CD4-positive, alpha-beta T cell (primary cell): ENCODE measurements at regions not wholly inside any gene's neighbourhood (a gene's known extent, or its start where the extent isn't known, plus 50 kb on each side); places are given as distances from the start of the nearest gene placed in this dataset.

Experiments used
- ATAC-seq: fragments of 200-7000 bp; cut with Tn5 transposase; one replicate; pipeline ENCODE4 v1.10.0; 2022; ENCODE audit warnings: mild to moderate bottlenecking; ENCODE audit not compliant: poor library complexity
- CTCF ChIA-PET: fragments of 350-600 bp; sonication (Branson Sonifier 250); formaldehyde crosslinking; loops from one replicate; lab custom pipeline; 2021; ENCODE audit warnings: antibody characterized with exemption, inconsistent platforms; lab: Charles Lee
- POLR2A ChIA-PET: fragments of 350-600 bp; sonication (Branson Sonifier 250); formaldehyde crosslinking; loops from one replicate; lab custom pipeline; 2021; ENCODE audit warnings: antibody characterized with exemption, inconsistent platforms; lab: Charles Lee
- DNase-seq, 14 experiments: peaks; one replicate each; pipeline ENCODE4 v3.0.0-alpha.2; 2013 to 2020; ENCODE audit warnings: mixed read lengths in 2 of 14
- H3K27ac ChIP-seq, 2 donors: one replicate each; pipeline versions ENCODE4 v1.5.1 to v1.7.0; 2013; ENCODE audit warnings: low read length in 2 of 2, low read depth in 1 of 2, mild to moderate bottlenecking in 1 of 2
- H3K27me3 ChIP-seq, 2 experiments: 1 replicate in 1 of 2; 2 replicates in 1 of 2; pipeline versions ENCODE4 v1.6.1 to v1.7.0; 2013; ENCODE audit warnings: low read length in 2 of 2, control low read depth in 1 of 2, mild to moderate bottlenecking in 1 of 2, moderate library complexity in 1 of 2; ENCODE audit not compliant: insufficient read depth in 2 of 2, control insufficient read depth in 1 of 2
- H3K36me3 ChIP-seq: one replicate; pipeline ENCODE4 v1.6.1; 2013; ENCODE audit warnings: low read length, control low read depth; ENCODE audit not compliant: insufficient read depth
- H3K4me1 ChIP-seq: one replicate; pipeline ENCODE4 v1.6.1; 2013; ENCODE audit warnings: low read length, control low read depth; ENCODE audit not compliant: insufficient read depth
- H3K4me3 ChIP-seq: one replicate; pipeline ENCODE4 v1.5.1; 2013; ENCODE audit warnings: mild to moderate bottlenecking, low read length, moderate library complexity
- H3K9me3 ChIP-seq, 2 experiments: 1 replicate in 1 of 2; 2 replicates in 1 of 2; pipeline versions ENCODE4 v1.6.1 to v1.7.0; 2013; ENCODE audit warnings: low read length in 2 of 2, mild to moderate bottlenecking in 2 of 2, control low read depth in 1 of 2, moderate library complexity in 1 of 2; ENCODE audit not compliant: control insufficient read depth in 1 of 2, insufficient read depth in 1 of 2
- H3K27ac Mint-ChIP-seq: one replicate; pipeline ENCODE4 v1.8.0; 2020; ENCODE audit warnings: mixed read lengths
- H3K27me3 Mint-ChIP-seq: one replicate; pipeline ENCODE4 v1.8.0; 2021; ENCODE audit warnings: mixed read lengths
- H3K36me3 Mint-ChIP-seq: one replicate; pipeline ENCODE4 v1.8.0; 2021; ENCODE audit warnings: low read depth, mixed read lengths
- H3K4me1 Mint-ChIP-seq: one replicate; pipeline ENCODE4 v1.8.0; 2021; ENCODE audit warnings: low read depth, mixed read lengths
- H3K4me3 Mint-ChIP-seq: one replicate; pipeline ENCODE4 v1.8.0; 2020; ENCODE audit warnings: mild to moderate bottlenecking, mixed read lengths
- H3K9me3 Mint-ChIP-seq: one replicate; pipeline ENCODE4 v1.8.0; 2020; ENCODE audit warnings: mixed read lengths
- intact Hi-C, 2 experiments: fragments of 100-400 bp; cut with DNase I in 1 of 2; cut with micrococcal nuclease in 1 of 2; formaldehyde crosslinking; loops; one replicate each; pipeline versions ENCODE4 v1.15.1 to v1.9.0; 2023 to 2025; cut with DNase I, micrococcal nuclease
- TF ChIP-seq, protein P1 (sequence below): fragments of 200-600 bp; IDR thresholded peaks from one replicate; pipeline ENCODE4 v1.8.0; 2022; ENCODE audit warnings: antibody characterized with exemption, mild to moderate bottlenecking

- ATAC-seq, result no peak
- ChIA-PET POLR2A (no interaction called here), CTCF (no interaction called here)
Observed at GRCh38 chr4:53764761-53765490, 173.6 kb upstream of the LNX1 start.

DNA sequence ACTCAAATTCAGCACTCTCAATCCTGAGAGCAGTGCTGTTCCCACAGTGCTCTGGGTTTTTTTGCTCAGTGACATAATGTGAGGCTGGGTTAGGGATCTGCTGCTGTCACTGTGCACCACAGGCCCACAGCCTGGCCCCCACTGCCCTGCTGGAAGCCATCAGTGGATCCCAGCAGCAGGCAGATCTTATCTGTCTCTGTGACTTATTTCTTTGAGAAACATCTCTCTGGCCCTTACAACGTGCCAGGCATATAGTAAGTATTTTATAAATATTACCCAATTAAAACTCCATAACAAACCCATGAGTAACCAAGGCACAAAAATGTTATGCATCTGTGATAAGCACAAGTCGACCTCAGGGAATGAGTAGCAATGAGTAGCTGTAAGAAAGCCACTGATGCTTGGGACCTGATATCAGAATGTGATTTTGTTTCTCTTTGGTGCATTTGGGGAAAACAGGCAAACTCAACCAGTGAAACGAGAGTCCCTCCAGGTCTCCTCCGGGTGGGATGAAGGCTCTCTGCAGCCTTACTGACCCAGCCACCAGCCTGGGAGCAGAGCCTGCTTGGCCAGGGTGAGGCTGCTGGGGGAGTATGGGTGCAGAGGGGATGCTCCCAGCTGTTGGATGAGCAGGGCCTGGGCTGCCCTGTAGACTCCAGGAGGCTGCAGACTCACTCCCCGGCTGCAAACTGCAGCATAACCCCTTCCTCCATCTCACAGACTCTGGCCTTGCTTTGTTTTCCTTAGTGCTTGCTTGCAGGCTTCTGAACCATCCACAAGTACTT is 172.7 kb upstream of the LNX1 start:
- POLR2A ChIA-PET, result no interaction called here
- Histone ChIP-seq H3K9me3 (no peaks in the 10 kb centered on the region), H3K4me1 (no peaks in the 10 kb centered on the region), H3K36me3 (no peaks in the 10 kb centered on the region), H3K27me3 (no peaks in the 10 kb centered on the region), H3K27ac (no peak overlapping the region), H3K4me3 (no peak overlapping the region)
- Mint-ChIP-seq H3K36me3 (no peaks in the 10 kb centered on the region), H3K27me3 (no peaks in the 10 kb centered on the region), H3K4me1 (no peaks in the 10 kb centered on the region), H3K9me3 (peaks cover 3% of the 10 kb centered on the region), H3K4me3 (no peak overlapping the region), H3K27ac (no peak overlapping the region)
- no peak for ATAC-seq
- CTCF ChIA-PET, result no interaction called here
- TF ChIP-seq, protein P1, sequence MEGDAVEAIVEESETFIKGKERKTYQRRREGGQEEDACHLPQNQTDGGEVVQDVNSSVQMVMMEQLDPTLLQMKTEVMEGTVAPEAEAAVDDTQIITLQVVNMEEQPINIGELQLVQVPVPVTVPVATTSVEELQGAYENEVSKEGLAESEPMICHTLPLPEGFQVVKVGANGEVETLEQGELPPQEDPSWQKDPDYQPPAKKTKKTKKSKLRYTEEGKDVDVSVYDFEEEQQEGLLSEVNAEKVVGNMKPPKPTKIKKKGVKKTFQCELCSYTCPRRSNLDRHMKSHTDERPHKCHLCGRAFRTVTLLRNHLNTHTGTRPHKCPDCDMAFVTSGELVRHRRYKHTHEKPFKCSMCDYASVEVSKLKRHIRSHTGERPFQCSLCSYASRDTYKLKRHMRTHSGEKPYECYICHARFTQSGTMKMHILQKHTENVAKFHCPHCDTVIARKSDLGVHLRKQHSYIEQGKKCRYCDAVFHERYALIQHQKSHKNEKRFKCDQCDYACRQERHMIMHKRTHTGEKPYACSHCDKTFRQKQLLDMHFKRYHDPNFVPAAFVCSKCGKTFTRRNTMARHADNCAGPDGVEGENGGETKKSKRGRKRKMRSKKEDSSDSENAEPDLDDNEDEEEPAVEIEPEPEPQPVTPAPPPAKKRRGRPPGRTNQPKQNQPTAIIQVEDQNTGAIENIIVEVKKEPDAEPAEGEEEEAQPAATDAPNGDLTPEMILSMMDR, result no peak
- intact Hi-C loops, result no loop called here
- no peak for DNase-seq

More at GRCh38 chr4:53764761-53765490, 173.6 kb upstream of the LNX1 start:
- Mint-ChIP-seq H3K36me3 (no peaks in the 10 kb centered on the region), H3K4me3 (no peak overlapping the region), H3K9me3 (peaks cover 3% of the 10 kb centered on the region), H3K27me3 (no peaks in the 10 kb centered on the region), H3K27ac (no peak overlapping the region), H3K4me1 (no peaks in the 10 kb centered on the region)
- TF ChIP-seq, protein P1, result no peak
- no peak overlapping the region for H3K4me3 ChIP-seq
- no peaks in the 10 kb centered on the region for H3K36me3 ChIP-seq
- no peak overlapping the region for H3K27ac ChIP-seq
- DNase-seq, result no peak
- H3K9me3 ChIP-seq, result no peaks in the 10 kb centered on the region
- intact Hi-C loops, result loop anchor here in 1 of 2 experiments (5.0 kb wide), 1 partner anchor 1333 kb away; no protein-coding TSS in a partner anchor
- no peaks in the 10 kb centered on the region for H3K4me1 ChIP-seq
- no peaks in the 10 kb centered on the region for H3K27me3 ChIP-seq

- ChIA-PET POLR2A (no interaction called here), CTCF (no interaction called here)
- H3K27me3 Mint-ChIP-seq, result peaks cover 5% of the 10 kb centered on the region
- Histone ChIP-seq H3K4me1 (no peaks in the 10 kb centered on the region), H3K27me3 (no peaks in the 10 kb centered on the region), H3K36me3 (no peaks in the 10 kb centered on the region), H3K9me3 (peaks cover 5 to 6% of the 10 kb centered on the region in 2 experiments), H3K27ac (no peak overlapping the region), H3K4me3 (no peak overlapping the region)
- no peak overlapping the region for H3K4me3 Mint-ChIP-seq
- TF ChIP-seq, protein P1, result no peak
- no peaks in the 10 kb centered on the region for H3K36me3 Mint-ChIP-seq
- no peak overlapping the region for H3K27ac Mint-ChIP-seq
- ATAC-seq, result no peak
- intact Hi-C loops, result no loop called here
- H3K4me1 Mint-ChIP-seq, result no peaks in the 10 kb centered on the region
- peaks cover 4% of the 10 kb centered on the region for H3K9me3 Mint-ChIP-seq
- no peak for DNase-seq
Observed at GRCh38 chr4:53755656-53756055, 164.4 kb upstream of the LNX1 start.
